Activated T-helper 9 cell treated with anti-CD3 and anti-CD28 coated beads, Interleukin-2, amount 50 U/mL, for 16 hours (primary cell): ENCODE measurements at regions not wholly inside any gene's neighbourhood (a gene's known extent, or its start where the extent isn't known, plus 50 kb on each side); places are given as distances from the start of the nearest gene placed in this dataset.

Source experiments
- DNase-seq: peaks from one replicate; pipeline ENCODE4 v3.0.0-alpha.2; 2020; ENCODE audit warnings: low read depth

DNA sequence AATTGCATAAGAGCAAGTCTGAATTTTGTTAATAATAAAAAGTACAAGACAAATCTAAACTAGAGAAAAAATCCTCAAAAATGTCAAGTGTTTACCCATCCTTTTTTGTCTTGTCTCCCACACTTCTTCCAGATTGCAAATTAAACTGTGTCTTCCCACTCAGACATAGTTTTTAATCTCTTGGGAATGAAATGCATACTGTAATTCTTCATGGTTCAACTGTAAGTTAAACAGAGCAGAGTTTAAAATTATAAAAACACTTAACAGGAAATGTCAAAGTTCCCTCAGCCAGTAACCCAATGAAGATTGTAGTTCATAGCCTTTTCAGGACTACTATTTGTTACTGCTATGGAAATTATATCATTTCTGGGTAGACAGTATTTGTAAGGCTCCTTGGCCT is 171.8 kb downstream of the UBE2E3 start:
- DNase-seq = no peak

DNA sequence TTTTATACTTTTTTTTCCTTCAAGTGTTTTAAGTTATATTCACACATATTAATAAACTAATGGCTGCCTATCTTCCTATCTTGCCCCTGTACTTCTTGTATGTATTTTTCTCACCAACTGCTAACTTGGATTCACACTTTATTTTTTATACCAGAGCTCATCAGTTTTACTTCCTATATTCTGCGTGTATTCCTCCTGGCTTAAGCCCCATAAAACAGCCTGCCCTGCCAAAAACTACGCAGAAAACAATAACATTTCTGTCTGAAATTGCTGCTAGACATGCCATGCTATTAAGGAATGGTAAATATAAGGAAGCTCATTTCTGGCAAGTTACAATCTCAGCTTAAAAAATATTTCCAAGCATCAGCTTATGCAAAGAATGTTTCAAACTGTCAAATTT is 172.3 kb downstream of the UBE2E3 start:
- DNase-seq = no peak

DNA sequence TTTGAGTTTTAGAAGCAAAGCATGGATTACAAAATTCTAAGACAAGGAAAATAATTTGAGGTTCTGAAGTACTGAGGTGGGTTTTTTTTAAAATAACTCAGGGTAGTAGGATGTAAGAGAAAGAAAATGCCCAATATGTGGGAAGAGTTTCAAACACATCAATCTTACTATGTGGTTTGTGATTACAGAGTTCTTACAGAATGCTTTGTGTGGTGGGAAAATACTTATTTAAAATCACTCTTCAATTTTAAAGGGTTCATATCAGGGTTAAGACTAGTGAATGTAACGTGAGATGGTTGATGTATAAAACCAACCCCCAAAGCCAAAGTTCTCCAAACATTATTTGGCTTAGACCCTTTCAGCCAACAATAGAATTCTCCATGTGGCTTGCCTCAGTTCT is 173.5 kb downstream of the UBE2E3 start:
- no peak for DNase-seq

DNA sequence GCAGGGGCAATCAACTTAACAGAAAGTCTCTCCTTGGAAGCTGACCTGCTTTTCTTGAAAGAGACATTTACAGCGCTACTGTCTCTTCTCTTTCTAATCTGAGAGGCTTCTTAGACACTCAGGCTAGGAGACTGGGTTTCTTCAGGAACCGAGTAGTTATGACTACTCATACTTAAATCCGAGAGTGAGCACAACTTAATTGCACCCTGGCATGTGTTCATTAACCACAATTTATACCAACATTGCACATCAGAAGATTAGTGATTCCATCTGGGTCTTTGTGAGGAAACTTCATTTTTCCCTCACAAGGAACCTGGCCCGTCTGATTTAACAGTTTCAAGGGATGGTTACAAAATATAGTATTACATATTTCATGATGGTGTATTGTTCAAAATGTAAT is 176.9 kb downstream of the UBE2E3 start:
- DNase-seq = no peak

DNA sequence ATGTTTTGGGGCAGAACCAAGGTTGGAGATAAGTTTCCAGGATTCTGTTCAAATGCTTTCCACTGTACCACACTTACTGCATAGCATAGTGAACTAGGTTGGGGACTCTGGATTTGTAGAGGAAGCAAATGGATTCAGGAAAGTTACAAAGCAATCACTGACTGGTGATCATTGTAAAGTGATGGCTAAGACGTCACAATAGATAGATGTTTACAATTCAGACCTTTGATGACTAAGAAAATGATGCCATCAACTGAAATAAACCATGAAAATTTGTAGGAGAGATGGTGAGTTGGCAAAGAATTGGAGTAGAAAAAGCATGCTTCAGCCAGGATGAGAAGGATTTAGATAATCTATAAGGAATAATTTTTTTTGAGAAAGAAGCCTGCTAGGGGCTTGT is 178.0 kb downstream of the UBE2E3 start:
- DNase-seq = no peak

DNA sequence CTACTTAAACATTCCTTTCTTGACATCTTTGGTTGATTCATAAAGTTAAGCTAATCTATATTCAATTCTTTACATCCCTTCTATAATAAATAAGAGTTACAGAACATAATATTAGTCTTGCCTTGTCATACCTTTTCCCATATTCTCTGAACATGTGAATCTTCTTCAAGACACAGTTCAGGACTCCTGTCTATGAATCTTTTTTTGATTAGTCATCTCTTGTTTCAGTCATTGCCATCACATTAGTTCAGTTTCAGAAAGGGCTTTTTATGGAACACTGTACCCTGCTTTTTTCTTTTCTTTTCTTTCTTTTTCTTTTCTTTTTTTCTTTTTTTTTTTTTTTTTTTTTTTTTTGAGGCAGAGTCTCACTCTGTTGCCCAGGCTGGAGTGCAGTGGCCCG is 181.2 kb downstream of the UBE2E3 start:
- no peak for DNase-seq

DNA sequence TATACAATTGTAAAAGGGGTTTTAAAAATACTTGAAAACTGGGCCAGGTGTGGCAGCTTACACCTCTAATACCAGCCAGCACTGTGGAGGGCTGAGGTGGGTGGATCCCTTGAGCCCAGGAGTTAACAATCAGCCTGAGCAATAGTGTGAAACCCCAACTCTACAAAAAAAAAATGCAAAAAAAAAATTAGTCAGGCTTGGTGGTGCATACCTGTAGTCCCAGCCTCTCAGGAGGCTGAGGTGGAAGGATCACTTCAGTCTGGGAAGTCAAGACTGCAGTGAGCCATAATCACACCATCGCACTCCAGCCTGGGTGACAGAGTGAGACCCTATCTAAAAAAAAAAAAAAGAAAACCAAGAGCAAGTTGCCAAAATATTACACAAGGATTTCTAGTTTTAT is 182.7 kb downstream of the UBE2E3 start:
- no peak for DNase-seq

DNA sequence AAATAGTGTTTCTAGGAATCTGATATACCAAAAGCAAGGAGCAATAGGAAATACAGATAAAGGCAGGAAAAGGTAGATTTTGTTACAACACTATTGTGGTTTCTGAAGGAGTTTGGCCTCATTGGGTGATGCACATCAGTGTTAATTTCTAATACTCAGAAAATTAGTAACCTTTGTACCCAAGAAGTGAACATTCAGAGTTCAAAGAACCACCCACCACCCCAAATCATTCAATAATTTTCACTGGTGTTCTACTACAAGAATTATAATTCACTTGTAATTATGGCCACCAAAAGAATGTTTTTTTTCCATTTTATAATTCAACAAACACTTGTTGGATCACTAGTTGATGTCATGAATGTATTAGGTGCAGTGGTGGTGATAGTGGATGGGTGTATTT is 183.3 kb downstream of the UBE2E3 start:
- no peak for DNase-seq

DNA sequence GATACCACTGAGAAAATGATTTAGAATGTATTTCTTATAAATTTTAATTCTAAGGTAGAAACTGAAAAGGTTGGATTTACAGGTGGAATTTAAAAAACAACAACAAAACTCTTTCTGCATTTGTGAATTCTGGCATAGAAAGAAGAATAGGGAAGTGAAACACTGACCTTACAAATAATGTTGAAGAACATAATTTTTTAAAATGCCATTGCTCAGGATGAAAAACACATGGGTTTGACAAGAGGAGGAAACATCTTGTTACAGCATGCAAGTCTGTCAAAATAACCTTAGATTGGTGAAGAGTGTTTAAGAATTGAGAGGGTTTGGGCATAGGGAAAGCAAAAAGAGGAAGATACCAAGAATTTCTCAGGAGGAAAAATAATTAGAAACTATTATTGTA is 184.3 kb downstream of the UBE2E3 start:
- no peak for DNase-seq

DNA sequence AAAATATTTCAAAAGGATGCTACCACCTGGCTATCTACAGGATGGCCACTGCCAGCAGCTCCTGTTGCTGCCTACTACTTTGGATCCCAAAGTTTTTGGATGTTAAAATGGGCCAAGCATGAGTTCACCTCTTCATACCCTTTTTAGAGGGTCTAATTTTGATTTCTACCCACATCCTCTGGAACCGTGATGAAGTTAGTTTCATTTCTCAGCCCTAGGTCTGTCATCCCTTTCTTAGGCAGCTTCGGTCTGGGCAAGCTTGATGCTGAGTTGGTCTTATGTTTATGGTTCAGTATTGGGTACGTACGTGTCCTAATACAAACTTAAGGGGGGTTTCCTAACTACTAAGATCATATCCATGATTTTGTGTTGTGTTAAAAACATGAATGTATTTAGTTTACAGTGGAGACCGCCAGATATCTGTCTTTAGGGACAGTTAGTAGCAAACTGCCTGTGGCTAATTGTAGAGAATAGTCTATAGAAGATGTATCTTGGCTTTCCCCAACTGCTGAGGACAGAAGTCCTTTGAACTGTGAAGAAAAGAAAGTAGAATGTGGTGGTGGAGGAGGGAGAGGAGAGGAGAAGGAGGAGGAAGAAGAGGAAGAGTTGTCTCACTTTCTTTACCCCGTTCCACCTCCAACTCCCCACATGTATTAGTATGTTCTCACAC is 184.9 kb downstream of the UBE2E3 start:
- DNase-seq = no peak

DNA sequence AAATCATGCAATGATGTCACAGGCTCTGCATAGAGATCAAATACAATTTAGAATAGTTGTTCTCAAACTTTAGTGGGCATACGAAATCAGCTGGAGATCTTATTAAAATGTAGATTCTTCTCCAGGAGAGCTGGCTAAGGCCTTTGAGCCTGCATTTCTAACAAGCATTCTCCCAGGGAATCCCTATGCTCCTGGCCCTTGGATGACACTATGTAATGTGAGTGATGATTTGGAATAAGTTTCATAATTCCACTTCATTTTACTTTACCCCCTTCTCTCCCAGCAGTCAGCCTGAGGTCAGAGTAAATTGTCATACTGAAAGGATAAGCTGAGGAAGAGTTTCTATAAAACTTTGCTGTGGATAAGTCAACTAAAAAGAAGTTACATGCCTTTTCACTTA is 189.1 kb downstream of the UBE2E3 start:
- no peak for DNase-seq

DNA sequence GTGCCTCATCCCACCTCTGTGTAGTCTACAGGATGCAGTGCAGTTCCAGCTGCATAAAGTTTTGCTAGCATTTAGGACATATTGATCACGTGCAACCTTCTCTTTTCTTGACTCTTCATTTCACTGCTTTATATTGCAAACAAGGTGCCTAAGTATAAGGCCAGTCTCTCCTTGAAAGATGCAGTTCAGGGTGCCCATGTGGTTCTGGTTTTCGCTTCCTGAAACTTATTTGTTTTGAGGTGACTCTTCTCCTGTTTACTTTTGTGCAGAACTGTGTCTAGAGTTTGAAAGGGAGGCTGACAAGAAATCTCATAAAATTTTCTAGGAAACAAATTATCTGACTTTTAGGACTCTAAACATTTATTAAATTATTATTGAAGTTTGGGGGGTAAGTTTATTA is 189.9 kb downstream of the UBE2E3 start:
- DNase-seq = no peak

DNA sequence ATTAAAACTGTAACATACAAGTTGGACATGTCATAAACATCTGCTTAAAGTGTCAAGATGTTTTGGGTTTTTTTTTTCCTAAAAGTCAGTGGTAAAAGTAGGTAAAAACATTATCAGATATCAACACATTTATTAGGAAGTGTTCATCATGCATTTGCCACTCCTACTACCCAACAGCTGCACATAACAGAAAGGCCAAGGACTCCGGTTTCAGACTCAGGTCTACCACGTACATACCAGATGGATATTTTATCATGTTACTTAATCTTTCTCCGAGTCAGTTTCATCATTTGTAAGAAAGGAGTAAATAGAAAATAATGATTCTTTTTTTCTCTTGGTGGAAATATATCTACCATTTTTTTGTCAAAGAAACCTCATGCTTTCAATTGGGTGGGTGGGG is 192.3 kb downstream of the UBE2E3 start:
- DNase-seq = no peak

DNA sequence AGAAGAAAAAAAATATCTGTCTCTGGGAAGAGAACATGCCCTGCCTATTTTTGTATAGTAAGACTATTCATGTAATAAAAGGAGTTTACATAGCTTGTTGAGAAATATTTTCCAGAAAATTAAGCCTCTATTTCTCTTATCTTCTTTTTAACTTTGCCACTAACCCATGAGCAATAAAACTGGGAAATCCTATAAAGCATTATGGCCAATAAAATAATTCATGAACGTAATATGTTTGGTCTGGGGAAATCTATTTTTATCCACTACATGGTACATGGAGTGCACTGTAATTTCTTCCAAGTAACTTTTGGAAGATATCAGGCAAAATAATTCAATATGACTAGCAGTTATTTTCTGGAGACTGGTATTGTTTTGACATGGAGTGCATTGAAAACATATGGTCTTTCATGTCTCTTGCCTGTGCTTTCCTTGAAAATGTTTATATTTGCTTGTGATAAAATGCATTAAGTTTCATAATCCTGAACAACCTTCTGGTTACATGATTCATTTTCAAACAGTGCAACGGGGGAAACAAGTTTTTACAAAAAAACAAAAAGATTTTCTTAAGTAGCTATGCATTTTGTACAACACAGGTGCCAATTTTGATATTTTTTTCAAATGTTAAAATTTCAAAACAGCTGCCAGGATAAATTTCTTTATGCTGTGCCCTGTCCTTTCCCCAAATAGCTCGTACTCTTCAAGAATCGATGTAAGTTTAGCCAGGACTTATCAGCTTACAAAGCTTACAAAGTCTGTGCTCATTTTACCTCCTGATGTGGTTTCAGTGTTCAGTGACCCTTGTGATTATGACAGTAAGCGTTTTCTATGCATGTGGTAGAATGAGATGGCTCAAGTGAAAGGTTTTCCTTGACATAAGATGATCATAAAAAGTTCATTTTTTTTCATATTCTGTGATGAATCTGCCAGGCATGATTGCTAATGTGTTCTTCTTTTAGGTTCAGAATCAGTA is 194.5 kb downstream of the UBE2E3 start:
- no peak for DNase-seq

DNA sequence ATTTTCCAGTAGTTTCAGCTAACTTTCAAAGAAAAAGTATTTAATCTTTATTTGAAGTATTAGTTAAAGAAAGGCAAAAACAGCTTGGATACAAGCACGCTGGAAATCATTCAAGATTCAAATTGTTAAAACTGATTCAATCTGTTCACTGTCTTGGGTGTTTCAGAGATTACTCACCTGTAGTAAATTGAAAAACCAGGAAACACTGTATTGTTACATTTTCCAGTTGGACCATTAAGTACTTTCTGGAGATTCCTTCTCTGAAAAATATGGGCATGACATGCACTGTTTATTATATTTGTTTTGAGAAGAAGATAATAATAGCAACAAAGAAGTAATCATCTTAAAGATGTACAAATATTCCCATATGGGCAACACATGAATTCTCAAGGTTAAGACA is 196.1 kb downstream of the UBE2E3 start:
- no peak for DNase-seq

DNA sequence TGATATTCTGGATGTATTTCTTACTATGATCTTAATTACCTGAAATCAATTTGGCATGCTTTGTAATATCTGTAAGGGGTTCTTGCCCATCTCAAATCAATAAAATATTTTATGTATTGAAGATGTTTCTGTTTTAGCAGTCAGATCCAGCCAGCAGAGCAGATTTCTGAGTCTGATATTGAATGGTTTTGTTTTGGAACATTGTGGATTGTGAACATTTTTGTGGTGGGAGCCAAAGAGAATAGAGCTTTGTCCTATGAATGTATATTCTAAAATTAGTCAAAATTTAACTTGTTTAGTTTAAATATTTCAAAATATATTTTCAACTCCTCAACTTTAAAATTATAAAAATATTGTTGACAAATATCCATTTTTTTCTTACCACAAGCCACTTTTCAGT is 197.0 kb downstream of the UBE2E3 start:
- DNase-seq = no peak

DNA sequence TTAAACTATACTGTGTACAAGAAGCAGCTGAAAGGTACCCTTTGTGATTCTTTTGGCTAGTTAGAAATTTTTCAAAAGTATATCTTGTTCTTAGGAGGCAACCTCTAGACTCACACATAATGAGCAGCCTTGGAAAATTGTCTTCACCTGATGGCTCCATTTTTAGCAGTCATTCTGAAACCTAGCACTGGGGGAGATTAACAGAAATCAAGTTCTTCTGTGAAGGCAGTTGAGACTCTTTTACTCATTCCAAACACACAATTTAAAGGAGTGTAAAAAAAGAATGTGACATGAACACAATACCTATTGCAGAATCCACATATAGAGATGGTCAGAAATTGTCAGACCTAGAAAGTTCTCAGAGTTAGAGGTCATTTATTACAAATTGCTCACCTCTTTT is 197.7 kb downstream of the UBE2E3 start:
- no peak for DNase-seq

DNA sequence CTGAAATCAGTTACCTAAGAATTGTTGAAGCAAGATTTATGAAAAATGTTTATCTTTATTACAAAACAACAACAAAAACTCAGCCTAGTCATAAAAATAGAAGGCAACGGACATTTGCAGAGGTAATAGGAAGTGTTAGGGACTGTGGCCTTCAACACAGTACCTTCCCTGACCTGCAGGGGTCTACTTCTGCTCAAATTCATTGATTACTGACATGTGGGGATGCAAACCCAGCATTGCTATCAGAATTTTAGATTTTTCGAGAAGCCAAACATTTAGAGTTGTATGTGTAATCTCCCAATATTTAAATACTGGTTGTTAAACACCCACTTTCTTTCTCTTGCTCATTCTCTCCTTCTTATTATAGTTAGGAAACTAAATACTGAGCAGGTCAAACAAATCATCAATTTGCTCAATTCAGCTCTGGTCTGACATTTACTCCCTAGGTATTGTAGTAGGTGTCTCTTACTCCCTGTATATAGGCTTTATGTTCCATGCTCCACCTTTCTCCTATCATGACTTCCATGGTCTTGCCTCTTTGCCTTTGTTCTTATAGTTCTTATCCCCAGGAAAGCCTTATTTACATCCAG is 198.5 kb downstream of the UBE2E3 start:
- peak; percentile 5 for DNase-seq

DNA sequence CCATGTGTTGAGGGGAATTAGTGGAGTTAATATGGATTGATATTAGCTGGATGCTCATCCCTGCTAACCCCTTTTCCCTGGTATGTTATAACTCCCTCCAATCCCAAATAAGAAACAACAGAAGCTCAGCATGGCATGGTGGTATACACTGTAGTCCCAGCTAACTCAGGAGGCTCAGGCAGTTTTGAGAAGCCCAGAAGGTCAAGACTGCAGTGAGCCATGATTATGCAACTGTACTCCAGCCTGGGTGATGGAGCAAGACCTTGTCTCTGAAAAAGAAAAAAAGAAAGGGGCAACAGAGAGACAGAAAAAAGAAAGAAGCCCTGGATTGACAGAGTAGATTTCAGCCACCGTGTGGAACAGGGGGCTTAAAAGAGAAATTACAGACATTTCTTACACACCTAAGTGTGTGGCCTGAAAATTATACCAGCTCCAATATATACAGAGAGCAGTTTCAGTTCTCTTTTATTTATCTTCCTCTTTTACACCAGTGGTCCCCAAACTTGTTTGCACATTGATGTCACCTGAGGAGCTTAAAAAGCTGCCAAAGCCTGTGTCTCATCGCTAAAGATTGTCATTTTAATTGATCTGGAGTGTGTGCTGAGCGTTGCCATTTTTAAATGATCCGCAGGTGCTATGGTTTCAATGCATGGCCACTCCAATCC is 203.6 kb downstream of the UBE2E3 start:
- no peak for DNase-seq

DNA sequence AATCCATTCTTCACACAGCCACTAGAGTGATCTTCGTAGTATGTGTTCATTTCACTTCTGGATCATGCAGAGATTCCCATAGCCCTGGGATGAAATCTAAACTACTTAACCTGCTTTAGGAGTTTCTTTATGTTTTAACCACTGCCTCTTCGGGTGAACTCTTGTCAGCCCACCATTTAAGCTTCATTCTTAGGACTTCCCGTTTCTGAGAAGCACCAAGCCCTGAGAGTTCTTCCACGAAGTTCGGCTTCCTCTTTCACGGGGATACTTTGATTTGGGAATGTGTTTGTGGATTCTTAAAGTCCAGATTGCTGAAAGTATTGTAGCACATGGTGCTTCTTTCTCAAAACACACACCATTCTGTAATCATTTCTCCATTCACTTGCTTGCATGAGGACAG is 205.0 kb downstream of the UBE2E3 start:
- DNase-seq = no peak

DNA sequence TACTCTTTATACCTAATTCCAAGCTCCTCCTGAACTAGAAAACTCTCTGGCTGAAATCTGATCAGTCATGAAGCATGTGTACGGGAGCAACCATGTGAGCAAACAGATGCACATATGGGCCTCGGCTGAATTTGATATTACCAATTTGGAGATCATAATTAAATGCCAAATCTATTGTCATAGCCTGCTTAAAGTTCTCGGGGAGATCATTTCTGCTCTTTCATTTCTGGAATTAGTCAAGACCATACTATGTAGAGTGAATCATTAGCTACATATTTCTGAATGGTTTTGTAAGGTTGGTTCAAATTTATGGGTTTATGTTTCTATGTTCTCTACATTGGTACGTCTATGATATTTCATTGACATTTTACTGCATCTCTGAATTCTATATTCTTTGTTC is 205.5 kb downstream of the UBE2E3 start:
- DNase-seq = no peak

DNA sequence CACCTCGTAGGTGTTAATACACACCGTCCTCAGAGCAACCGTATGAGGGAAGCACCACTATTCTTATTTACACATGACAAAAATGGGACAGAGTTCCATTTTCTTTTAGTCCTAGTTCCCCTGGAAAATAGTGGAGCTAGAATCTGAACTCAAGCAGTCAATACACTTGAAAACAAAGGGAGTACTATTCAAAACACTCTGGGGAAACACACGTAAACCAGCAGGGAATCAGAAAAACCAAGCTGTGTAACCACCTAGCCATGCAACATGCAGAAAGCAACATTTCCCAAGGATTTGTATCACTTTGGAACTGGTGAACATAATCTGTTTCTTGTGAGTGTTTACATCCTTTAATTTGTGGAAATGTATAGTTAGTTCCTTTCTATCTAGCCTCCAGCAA is 208.2 kb downstream of the UBE2E3 start:
- no peak for DNase-seq

DNA sequence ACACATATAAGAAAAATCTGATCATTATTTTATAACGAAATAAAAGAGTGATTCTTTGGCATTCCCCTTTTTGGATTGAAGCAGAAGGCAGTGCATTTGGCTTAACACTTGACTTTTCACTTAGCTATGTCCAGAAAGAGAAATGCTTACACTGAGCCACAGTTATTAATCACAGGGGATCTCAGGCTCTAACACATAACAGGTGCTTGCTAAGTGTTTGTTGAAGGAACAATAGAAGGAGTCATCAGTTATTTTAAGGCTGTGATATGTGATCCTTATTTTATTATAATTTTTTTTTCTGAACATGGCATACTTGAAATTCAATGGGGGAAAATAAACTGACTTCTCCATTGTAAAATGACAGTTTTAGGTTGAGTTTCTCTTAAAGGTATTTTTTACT is 209.5 kb downstream of the UBE2E3 start:
- DNase-seq = no peak
